Colonic mucosa (tissue), 4 donors: ENCODE measurements at regions not wholly inside any gene's neighbourhood (a gene's known extent, or its start where the extent isn't known, plus 50 kb on each side); places are given as distances from the start of the nearest gene placed in this dataset.

Experiments used
- DNase-seq: peaks from one replicate; pipeline ENCODE4 v3.0.0-alpha.2; 2020
- H3K27ac ChIP-seq: fragments of 200-600 bp; one replicate; pipeline ENCODE4 v1.8.0; 2021
- H3K27me3 ChIP-seq: fragments of 200-600 bp; one replicate; pipeline ENCODE4 v1.8.0; 2021
- H3K36me3 ChIP-seq: fragments of 200-600 bp; one replicate; pipeline ENCODE4 v1.8.0; 2021
- H3K4me1 ChIP-seq: fragments of 200-600 bp; one replicate; pipeline ENCODE4 v1.8.0; 2021; ENCODE audit warnings: mild to moderate bottlenecking
- H3K4me3 ChIP-seq: fragments of 200-600 bp; one replicate; pipeline ENCODE4 v1.8.0; 2021
- H3K9ac ChIP-seq, 2 donors: one replicate each; pipeline ENCODE4 v1.7.0; 2013; ENCODE audit warnings: control low read depth in 2 of 2, low read depth in 2 of 2, low read length in 2 of 2
- H3K9me3 ChIP-seq: fragments of 200-600 bp; one replicate; pipeline ENCODE4 v1.8.0; 2021
- intact Hi-C: fragments of 100-400 bp; cut with DNase I; formaldehyde crosslinking; loops from one replicate; pipeline ENCODE4 v1.14.1; 2022
- TF ChIP-seq, protein P1 (sequence below): fragments of 200-600 bp; IDR thresholded peaks from one replicate; pipeline ENCODE4 v1.8.0; 2022; ENCODE audit warnings: antibody characterized with exemption, mild to moderate bottlenecking
- donor health status: healthy.
- donor health status: DM: no; HTN: no; CAD: no.
- donor health status: DM: no; HTN: no; CAD: no.

DNA sequence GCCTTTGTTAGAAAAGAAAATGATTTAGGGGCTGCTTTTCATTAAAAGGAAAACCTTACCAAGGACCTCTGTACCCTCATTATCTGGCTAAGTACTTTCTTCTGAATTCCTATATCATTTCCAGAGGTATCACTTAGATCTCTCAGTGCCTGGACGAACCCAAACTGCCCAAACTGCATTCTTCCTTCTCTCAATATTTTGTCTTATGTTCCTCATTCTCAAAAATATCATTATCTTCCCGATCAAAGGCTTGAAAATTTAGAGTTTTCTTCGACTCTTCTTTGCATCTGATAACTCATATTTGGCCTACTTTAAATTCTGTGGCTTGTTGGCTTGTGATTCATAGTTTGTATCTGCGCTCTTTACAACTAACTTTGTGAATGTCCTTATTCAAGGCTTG, 136.7 kb upstream of the TAF11L2 start:
- H3K27ac ChIP-seq: no peak overlapping the region
- TF ChIP-seq, protein P1, sequence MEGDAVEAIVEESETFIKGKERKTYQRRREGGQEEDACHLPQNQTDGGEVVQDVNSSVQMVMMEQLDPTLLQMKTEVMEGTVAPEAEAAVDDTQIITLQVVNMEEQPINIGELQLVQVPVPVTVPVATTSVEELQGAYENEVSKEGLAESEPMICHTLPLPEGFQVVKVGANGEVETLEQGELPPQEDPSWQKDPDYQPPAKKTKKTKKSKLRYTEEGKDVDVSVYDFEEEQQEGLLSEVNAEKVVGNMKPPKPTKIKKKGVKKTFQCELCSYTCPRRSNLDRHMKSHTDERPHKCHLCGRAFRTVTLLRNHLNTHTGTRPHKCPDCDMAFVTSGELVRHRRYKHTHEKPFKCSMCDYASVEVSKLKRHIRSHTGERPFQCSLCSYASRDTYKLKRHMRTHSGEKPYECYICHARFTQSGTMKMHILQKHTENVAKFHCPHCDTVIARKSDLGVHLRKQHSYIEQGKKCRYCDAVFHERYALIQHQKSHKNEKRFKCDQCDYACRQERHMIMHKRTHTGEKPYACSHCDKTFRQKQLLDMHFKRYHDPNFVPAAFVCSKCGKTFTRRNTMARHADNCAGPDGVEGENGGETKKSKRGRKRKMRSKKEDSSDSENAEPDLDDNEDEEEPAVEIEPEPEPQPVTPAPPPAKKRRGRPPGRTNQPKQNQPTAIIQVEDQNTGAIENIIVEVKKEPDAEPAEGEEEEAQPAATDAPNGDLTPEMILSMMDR: no peak
- H3K27me3 ChIP-seq: no peaks in the 10 kb centered on the region
- H3K36me3 ChIP-seq: no peaks in the 10 kb centered on the region
- no peaks in the 10 kb centered on the region for H3K4me1 ChIP-seq
- DNase-seq: no peak
- intact Hi-C loops: no loop called here
- no peaks in the 10 kb centered on the region for H3K9me3 ChIP-seq
- no peak overlapping the region for H3K4me3 ChIP-seq
- H3K9ac ChIP-seq: no peak overlapping the region

DNA sequence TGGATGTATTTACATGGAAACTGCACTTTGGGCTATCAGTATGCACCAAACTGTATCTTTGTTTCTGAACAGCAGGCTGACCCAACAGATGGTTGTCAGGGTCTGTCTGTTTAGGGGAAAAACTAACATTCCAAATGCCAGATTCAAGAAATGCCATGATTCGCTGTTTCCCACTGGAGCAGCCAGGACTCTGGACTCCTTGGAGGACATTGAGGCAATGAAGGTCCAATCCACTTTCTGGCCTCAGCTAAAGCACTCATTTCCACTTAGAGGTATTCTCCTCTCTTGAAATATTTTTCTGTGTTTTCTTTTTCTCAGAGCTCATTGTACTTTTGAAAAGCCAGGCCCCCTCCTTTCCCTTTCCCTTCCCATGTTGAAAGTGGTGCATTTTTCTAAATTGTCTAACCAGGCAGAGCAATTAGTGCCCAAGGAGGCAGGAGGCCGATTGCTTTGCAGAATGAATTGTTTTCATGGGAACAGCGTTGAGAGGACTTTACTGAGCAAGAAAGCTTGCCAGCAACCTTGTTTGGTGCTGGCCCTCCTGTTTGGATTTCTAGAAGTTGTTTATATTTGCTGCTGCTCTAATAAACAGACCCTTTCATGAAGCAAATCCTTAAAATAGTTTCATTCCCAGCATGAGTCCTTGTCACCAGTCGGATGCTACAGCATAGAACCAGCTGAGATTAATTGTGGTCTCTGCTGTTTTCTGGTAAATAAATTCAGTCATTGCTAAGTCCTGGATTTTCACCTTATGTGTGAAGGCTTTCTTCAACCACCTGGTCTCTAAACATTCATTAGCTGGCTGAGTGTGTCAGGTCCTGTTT, 132.8 kb upstream of the TAF11L2 start:
- no peak overlapping the region for H3K4me3 ChIP-seq
- TF ChIP-seq, protein P1: no peak
- H3K4me1 ChIP-seq: no peaks in the 10 kb centered on the region
- no peak overlapping the region for H3K9ac ChIP-seq
- no peaks in the 10 kb centered on the region for H3K27me3 ChIP-seq
- H3K36me3 ChIP-seq: no peaks in the 10 kb centered on the region
- intact Hi-C loops: no loop called here
- H3K27ac ChIP-seq: no peak overlapping the region
- no peaks in the 10 kb centered on the region for H3K9me3 ChIP-seq
- no peak for DNase-seq

DNA sequence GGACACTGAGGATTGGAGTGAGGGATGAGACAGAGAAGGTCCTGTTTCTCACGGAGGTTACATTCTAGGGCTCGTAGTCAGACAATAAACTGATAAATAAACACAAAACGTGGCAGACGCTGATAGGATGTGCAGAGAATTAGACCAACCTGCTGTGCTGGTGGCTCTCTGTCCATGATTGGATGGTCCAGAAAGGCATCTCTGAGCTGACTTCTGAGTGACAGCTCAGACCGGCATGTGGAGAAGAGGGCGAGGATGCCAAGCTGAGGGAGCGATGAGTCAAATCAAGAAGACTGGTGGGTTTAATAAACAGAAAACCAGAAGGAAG, 132.3 kb upstream of the TAF11L2 start:
- no peaks in the 10 kb centered on the region for H3K27me3 ChIP-seq
- TF ChIP-seq, protein P1: no peak
- no peak overlapping the region for H3K9ac ChIP-seq
- H3K36me3 ChIP-seq: no peaks in the 10 kb centered on the region
- no peaks in the 10 kb centered on the region for H3K9me3 ChIP-seq
- H3K27ac ChIP-seq: no peak overlapping the region
- no peak overlapping the region for H3K4me3 ChIP-seq
- H3K4me1 ChIP-seq: no peaks in the 10 kb centered on the region
- intact Hi-C loops: no loop called here
- DNase-seq: no peak

DNA sequence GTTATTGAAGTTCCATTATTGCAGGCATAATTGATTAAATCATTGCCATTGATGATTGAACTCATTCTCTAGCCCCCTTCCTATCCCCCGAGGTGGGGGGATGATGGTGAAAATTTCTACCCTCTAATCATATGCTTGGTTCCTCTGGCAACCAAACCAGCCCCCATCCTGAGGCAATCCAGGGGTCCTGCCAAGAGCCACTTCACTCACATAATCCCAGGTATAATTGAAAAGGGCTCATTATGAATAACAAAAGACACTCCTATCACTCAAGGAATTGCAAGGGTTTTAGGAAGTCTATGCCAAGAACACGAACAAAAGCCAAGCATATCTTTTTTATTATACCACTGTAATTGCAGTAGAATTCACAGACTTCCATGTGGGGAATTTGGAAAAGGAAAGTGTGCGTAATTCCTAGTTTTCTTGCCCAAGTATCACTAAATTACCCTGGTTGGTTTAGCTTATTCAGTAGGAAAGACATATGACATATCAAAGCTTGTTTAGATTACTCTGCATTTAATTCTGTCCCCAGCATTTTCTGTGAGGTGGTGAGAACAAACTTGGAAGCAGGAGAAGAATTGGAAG, 130.7 kb upstream of the TAF11L2 start:
- Histone ChIP-seq H3K36me3 (no peaks in the 10 kb centered on the region), H3K9ac (no peak overlapping the region), H3K4me3 (no peak overlapping the region), H3K9me3 (no peaks in the 10 kb centered on the region), H3K27ac (no peak overlapping the region), H3K27me3 (no peaks in the 10 kb centered on the region), H3K4me1 (no peaks in the 10 kb centered on the region)
- intact Hi-C loops: no loop called here
- TF ChIP-seq, protein P1: no peak
- DNase-seq: no peak

DNA sequence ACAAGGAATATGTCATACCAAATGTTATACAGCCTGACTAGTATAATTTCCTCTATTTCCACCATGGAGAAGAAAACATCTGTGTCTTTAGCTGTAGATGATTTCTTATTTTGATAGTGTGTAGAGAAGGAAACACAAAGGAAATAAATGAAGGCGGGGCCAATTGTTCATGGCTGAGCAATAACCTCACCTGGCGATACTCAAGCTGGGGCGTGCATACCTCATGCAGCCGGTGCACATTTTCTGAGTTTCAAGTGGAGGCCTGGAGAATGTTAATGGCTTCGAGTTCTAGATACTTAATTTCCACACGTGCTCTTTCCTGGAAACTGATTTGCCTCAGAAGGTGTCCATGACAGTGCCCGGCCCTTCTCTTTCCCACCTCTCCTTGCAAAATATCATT, 127.4 kb upstream of the TAF11L2 start:
- no peaks in the 10 kb centered on the region for H3K4me1 ChIP-seq
- intact Hi-C loops: no loop called here
- no peak overlapping the region for H3K4me3 ChIP-seq
- no peaks in the 10 kb centered on the region for H3K27me3 ChIP-seq
- DNase-seq: no peak
- H3K36me3 ChIP-seq: no peaks in the 10 kb centered on the region
- H3K27ac ChIP-seq: no peak overlapping the region
- H3K9me3 ChIP-seq: no peaks in the 10 kb centered on the region
- TF ChIP-seq, protein P1: no peak
- no peak overlapping the region for H3K9ac ChIP-seq
